Activated CD4-positive, alpha-beta T cell treated with anti-CD3 and anti-CD28 coated beads, Interleukin-2, amount 50 U/mL, for 24 hours (primary cell): ENCODE measurements at regions not wholly inside any gene's neighbourhood (a gene's known extent, or its start where the extent isn't known, plus 50 kb on each side); places are given as distances from the start of the nearest gene placed in this dataset.

Experiments used
- DNase-seq, 2 donors: peaks; one replicate each; pipeline ENCODE4 v3.0.0-alpha.2; 2020; ENCODE audit warnings: low read depth in 1 of 2, low spot score in 1 of 2

DNA sequence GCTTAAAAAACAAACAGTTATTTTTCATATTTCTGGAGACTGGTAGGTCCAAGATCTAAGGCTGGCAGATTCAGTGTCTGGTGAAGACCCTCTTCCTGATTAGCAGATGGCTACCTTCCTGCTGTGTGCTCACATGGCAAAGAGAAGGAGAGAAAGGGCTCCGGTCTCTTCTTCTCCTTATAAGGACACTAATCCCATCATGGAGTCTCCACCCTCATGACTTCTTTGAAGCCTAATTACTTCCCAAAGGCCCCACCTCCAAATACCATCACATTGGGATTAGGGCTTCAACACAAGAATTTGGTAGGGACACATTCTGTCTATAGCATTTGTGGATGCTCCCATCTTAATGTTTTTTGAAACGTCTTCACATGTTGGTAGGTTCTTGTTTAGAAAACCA, 391.1 kb downstream of the TMEM161B start:
- no peak for DNase-seq

DNA sequence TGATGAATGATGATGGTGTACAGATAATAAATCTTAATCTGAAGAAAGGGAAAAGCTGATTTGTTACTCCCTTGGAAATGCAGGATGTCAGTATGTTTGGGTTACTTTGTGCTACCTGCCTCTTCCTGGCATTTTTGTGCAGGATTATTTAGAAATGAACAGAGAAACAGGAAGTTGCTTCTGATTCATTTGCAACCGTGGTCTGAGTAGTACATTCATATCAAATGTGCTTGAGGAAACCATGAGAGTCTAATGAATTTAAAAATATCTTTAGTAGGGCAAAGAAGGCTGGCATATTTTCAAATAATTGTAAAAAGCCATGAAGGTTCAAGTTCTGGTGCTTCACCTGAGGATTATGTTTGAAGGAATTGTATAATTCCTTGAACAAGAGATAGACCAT, 391.6 kb downstream of the TMEM161B start:
- no peak for DNase-seq

DNA sequence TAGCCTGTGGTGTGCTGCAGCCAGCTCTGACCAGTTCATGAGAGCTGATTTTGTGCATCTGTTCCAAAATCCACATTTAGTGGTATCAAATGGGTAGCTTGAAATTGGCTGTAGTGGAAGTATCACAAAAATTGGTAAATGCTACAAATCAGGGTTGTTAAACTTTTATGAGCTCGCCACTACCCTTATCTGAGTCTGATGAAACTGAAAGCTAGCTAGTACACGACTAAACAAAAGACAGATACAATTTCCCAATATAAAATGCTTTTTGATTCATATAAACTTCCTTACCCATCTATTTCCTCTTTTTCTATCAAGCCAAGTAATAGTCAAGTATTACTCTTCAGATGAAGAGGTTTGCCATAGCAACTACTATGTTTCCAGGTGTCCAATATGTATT, 392.0 kb downstream of the TMEM161B start:
- DNase-seq = no peak

DNA sequence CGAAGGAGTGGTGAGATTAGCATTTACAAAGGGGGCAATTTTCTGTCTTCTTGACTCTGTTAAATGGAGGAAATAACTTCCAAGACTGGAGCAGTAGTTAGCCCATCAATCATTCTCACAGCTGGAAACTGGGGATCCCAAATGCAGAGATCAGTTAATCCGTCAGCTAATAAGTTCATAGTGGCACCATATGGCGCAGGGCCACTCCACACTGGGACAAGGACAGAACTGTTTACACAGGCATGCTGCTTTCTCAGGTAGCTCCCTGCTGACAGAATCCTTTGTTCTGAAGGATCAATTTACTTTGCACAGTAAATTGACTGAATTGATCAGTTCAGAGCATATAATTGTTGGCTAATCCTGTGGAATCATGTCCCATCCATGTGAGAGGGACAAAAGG, 395.7 kb downstream of the TMEM161B start:
- no peak for DNase-seq

DNA sequence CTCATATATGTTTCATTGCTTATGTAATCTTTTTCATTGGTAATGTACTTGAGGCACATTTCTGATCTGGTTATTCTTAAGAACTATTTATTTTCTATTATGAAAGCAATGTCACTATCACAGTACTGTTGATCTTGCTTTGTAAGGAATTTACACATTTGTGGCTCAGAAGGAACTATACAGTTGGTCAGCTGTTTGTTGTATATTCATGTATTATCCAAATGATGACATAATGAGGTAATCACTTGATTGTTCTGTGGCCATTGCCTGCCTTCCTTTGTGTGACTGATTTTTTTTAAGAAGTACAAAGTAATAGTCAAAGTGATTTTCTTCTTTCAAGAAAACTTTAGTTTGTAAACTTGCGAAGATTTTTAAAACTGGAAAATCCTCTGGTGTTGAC, 399.9 kb downstream of the TMEM161B start:
- DNase-seq = no peak

DNA sequence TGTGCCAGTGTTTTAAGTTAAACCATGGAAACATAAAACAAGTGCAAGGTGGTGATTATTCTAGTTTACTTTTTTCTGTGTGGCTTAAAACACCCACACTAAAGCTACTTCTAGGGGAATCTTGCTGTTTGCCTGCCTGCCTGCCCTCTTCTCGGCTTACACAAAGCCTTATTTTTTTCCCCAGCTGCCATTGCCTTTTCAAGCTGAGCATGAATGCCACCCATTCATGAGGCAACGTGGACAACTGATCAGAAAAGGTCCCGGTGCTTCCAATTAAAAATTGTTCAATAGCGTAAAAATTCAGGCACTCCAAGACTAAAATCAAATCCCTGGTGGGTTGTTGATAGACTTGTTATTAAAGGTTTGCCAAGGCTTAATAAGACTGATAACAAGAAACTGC, 401.4 kb downstream of the TMEM161B start:
- no peak for DNase-seq

DNA sequence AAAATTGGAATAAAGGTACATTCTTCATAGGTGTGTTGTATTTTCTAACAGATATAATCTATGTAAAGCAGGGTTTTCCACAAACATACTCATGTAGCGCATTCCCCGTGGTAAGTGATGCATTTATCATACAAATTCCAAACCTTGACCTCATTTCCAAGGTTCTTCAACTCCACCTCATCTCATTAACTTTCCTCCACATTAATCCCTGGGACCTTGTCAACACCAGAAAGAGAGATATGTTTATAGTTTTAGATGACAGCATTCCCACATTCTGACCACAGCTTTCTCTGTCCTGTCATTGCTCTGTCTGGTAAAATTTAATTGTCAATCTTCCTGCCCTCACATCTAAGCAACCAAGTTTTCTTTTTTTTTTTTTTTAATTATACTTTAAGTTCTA, 415.1 kb downstream of the TMEM161B start:
- DNase-seq = no peak

DNA sequence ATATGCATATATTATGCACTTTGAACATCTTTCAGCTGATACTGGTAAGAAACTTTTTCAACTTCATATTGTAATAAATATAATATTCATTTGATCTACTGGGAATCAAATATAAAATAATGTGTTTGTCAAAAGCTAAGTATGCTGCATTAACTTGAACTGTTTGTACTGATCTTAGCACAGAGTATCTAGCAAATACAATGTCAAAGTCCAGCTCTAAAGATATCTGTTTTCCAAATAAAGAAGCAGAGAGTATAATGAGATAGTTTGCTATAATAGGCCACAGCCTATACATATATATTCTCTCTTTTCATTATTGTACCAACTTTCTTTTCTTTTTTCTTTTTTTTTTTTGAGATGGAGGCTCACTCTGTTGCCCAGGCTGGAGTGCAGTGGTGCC, 417.0 kb downstream of the TMEM161B start:
- DNase-seq = no peak

DNA sequence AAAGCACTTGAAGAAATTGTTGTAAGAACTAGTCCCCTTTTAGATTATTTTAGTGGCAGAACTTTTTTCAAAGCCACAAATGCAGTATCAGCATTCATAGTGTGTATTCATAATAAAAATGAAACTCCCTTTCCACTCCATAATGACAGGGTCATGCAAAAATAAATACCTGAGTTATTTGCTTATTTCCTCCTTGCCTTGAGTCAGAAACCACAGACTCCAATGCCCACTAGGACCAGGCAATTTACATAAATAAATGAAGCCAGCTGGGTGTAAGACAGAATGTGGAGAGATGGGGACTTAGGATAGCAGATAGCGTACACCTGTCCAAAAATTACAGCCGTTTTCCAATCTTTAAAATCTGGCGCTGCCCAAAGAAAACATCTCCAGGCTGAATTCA, 417.8 kb downstream of the TMEM161B start:
- no peak for DNase-seq

DNA sequence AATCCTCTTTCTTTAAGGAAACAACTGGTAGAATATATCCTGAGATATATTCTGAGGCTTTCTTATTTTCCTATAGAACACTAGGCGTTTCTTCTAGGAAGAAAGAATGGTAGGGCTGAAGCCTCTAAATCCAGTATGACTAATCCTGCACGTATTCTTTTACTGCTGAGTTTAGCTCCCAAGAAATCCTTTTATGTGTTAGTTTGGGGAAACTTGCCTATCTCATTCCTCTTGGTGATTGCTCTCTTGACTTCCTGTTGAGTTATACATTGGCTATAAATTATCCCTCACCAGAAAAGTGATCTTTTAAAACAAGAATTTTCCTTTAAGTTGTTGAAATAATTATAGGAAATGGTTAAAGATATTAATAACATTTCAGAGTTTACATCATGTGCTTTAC, 422.9 kb downstream of the TMEM161B start:
- DNase-seq = no peak

DNA sequence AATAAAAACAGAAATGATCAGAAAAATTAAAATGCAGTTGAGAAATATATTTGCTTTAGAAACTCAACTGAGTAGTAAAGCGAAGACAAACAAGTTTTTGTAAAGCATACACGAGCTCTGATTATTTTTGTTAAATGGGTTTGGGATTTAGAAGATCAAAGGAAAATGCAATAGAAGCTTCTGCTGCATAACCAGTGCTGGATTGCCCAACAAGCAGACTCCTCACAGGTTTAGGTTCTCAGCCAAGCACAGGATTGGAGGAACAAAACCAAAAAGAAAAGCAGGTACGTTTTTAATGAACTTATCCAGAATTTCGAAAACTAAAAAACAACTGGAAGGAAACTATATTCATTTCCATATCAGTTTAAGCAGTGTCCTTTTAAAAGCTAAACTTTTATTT, 423.8 kb downstream of the TMEM161B start:
- no peak for DNase-seq

DNA sequence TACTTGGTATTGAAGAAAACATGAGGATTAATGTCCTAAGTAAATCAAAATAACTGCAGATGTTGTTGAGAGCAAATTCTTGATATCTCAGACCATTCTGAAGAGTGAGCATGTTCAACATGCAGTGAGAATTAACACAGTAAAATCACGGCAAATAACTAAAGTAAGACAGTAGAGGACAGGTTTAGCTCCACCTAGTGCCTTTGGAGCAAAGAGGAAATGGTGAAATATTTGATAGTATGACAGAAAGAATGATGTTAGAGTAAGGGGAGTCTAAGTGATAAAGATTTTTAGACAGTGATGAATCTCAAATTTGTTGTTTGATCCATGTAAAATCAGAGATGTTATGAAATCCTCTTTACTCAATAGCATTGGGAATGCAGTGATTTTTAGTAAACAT, 424.2 kb downstream of the TMEM161B start:
- no peak for DNase-seq

DNA sequence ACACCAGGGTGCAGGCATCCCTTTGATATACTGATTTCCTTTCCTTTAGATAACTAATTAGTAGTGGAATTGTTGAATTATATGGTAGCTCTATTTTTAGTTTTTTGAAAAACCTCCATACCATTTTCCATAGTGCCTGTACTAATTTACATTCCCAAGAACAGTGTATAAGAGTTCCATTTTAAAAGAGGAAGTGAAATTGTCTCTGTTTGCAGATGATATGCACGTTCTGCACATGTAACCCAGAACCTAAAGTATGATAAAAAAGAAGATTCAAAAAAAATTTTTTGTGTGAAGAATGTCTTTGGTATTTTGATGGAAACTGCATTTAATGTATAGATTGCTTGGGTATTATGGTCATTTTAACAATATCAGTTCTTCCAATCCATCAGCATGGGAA, 424.0 kb upstream of the CCNH start:
- no peak for DNase-seq

DNA sequence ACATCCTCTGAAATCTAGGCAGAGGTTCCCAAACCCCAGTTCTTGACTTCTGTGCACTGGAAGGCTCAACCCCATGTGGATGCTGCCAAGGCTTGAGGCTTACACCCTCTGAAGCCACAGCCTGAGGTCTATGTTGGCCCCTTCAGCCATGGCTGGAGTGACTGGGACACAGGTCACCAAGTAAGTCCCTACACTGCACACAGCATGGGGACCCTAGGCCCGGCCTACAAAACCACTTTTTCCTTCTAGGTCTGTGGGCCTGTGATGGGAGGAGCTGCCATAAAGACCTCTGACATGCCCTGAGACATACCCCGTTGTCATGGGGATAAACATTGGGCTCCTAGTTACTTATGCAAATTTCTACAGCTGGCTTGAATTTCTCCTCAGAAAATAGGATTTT, 418.8 kb upstream of the CCNH start:
- no peak for DNase-seq

DNA sequence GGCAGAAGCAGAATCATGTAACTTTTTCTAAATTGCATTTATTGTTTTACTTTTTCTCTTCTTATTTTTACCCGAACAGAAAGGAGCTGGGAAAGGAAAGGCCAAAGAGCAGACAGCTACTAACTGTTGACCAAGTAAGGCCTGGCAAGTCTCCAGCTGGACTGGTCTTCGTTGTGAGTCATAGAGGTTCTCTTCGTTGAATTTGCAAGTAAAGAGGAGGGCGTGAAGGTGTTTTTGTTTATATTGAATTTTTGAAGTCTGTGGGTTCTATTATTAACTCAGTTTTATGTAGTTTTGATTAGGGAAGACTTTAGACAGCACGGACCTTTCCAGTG, 416.5 kb upstream of the CCNH start:
- no peak for DNase-seq

DNA sequence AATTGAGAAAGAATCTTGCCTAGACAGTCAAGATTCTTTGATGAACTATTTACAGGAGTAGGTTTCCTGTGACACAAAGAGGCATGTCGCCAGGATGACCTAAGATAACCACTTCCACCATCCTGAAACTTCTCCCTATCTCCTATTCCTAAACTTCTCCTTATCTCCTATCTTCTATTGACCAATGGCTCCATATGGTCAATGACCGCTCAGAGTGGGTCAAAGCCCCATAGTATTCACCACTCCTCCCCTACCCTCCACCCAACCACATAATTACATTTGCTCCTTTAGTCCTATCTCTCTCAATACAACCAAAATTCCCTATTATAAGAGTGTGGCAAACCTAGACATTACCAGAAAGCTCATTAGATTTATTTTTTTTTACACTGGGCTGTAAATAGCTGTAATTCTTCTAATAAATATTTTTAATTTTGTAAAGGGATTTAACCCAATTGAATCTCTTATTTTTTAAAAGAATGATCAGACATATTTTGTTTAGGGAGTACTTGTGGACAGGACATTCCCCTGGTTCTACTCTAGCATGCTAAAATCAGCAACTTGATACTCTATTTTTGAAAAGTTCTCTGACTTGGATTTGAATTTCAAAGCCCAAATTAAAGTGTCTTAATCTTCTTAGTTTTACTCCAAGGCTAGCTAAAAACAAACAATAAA, 416.0 kb upstream of the CCNH start:
- no peak for DNase-seq

DNA sequence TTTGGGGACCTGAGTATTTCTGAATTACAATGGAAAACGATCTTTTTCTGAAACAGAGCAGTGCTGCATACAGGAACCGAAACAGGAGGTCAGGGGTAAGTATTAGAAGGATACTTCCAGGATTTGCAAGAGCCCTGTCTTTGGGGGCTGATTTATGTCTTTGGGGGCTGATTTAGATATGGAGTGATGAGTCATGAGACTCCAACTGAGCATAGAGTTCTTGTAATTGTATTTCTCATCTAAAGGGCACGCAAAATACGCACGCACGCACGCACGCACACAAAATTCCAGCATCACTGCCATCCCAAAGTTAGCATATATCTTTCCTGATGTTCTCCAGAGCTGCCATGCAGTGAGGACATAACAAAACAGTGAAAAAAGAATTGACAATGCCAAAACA, 414.8 kb upstream of the CCNH start:
- no peak for DNase-seq

DNA sequence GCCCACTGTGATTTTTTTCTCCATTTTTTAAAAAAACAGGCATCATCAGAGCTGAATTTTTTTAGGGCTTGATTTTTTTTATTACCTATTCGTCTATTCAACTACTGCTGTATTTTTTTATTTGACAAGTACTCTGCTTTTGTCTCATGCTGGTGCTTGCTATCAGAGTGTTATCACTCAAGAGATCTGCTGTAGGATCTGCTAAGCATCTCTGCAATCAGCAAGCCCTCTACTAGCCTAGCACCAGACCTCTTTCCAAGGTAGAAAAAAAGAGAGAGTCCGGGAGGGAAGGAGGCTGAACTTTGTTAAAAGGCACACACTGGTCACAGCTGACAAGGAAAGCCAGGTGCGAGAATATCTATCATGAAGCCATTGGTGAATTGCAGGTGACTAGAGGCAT, 413.8 kb upstream of the CCNH start:
- no peak for DNase-seq

DNA sequence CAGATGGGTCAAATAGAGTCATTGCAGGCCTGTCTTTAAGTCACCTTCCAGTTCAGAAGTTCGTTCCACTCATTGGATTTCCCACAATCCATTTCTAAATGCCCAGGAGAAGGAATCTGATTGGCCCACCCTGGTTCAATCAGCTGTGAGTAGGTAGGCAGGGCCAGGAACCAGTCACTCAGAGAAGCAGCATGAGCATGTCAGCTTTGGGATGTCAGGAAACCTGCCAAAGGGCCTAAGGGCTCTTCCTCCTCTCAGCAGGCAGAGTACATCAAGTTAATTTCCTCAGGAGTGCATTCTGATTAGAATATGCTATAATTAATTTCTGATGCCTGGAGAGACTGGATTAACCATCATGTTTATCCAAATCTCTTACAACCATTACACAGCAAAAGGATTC, 412.9 kb upstream of the CCNH start:
- DNase-seq = no peak

DNA sequence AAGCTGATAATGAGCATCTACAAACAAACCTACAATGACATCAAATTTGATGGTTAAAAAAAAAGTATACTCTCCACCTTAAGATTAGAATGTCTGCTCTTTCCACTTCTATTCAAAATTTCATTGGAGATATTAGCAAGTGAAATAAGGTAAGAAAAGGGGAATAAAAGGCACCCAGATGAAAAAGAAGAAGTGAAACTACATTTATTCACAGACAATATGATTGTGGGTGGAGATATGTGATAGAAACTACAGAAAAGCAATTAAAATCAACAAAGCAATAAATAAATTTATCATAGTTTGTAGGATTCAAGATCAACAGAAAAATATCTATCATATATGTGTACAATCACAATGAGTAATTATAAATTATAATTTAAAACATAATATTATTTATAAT, 395.1 kb upstream of the CCNH start:
- DNase-seq = no peak

DNA sequence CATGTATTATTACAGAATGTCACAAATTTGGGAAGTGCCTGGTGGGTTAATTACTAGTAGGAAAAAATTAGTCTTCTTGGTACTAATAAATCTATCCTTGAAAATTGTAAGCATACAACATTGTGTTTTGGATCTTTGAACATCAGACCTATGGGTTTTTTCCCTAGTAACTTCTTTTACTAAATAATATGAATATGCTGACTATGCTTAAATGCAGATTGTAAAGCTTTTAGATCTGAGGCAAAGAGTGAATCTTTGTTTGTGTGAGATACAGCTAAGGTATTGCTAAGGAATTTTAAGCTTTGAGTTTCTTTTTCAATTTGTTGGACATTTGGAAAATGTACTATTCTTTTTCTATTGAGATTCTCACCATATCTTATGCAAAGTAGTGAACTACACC, 390.6 kb upstream of the CCNH start:
- no peak for DNase-seq

DNA sequence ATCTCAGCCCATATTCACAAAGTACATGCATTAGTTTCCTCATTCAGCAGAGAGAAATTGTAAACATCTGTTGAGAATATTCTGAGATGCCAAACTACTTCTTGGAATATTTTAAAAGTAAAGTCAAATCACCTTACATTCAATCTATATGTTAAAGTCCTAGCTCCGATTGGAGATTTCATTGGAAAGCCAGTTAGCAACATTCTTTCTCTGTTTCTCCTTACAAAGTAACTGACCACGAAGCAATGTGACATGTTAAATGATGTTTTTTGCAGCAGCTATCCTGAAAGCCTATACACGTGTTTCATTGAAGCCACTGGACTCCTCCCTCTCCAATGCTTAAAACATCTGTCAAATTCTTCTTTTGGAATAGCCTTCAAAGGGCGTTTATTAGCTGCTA, 379.1 kb upstream of the CCNH start:
- DNase-seq = no peak

DNA sequence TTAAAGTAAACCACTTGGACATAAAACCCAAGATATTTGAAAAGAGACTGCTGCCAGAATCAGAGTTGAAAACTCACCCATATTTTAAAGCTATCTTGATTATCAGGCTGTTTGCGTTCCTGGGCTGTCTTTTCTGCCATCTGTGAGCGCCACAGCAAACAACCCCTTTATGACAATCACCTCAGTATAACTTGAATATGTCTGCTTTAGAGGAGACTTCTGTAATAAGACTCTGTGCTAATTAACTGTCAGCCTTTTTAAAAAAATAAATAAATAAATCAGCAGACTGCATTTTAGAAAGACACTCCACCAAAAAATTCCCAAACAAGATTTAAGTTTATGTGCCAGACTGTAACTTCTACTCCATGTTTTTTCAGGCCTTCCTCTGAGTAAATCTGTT, 375.7 kb upstream of the CCNH start:
- no peak for DNase-seq

DNA sequence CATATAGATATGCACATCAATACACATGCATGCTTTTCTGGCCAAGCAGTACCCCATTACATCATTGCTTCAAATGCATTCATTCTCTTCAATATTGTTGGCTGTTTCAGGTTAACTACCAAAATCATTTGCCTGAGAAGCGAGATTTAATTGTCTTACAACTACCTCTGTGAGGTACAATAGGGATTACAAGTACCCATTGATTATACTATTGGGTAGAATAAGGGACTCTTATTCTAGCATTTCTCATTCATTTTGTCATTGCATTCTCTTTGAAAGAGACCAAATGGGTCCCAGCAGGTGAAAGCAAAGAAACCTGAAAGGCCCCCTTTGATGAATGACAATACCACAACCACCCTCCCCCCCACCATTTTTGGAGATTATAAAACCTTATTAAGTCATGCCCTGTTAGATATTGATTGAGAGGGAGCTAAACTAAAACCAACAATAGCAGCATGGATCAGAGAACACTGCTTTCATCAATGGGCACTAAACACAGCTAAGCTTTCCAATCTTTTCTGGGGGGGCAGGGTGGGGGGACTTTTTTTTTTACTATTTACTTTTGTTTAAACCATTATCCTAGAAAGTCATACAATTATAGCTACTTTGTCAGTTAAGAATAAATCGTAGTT, 375.0 kb upstream of the CCNH start:
- no peak for DNase-seq
